ENCODE measurements at regions not wholly inside any gene's neighbourhood (a gene's known extent, or its start where the extent isn't known, plus 50 kb on each side); places are given as distances from the start of the nearest gene placed in this dataset.
"Not testable (repeated sequence)": the region's sequence is repeated elsewhere in the genome, so short reads cannot be mapped to it uniquely, and the experiment has no call there.

DNA sequence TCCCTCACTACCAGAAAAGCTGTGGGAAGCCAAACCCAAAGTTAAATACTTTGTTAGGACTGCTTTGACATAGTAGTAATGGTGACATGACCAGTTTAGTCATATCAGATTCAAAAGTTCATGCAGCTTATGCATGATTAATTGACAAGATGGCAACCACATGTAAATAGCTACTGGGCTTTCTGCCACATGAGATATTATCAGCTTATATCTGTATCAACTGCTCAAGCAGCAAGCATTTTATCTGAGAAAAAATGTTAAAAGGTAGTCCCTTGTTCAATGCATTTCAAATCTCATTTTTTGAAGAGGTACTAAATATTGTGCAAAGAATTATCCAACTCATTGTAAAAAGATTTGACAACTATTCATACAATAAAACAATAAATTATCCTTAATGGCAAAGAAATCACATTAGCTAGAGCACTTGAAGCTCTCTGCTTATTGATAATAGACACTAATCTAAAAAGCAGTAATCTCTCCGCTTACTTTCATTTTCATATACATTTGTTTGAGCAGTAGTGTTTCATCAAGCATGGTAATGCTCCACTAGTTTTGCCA lies 993.6 kb upstream of the NXPH2 start:
- intact Hi-C loops (cut with DNase I), result no loop called here
- no peak for DNase-seq
- ATAC-seq (ENCODE audit: poor library complexity), result no peak

DNA sequence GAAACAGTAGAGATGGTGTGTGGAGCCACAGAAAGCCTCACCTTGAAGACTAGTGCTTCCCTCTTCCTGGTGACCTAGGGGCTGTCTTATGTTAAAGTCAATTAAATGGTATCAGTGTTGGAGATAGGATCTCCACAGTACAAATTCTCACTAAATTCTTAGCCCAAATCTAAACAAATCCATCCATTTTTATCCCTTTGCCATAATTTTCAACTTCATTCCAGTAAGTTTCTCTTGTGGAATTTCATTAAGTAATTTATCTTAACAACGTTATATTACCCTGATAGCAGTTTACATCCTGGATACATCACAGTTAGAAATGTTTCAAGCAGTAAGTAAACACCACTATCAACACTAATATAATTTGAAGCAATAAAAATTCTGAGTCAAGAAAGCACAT lies 989.4 kb upstream of the NXPH2 start:
- DNase-seq, result no peak
- no peak for ATAC-seq (ENCODE audit: poor library complexity)
- intact Hi-C loops (cut with DNase I), result no loop called here

DNA sequence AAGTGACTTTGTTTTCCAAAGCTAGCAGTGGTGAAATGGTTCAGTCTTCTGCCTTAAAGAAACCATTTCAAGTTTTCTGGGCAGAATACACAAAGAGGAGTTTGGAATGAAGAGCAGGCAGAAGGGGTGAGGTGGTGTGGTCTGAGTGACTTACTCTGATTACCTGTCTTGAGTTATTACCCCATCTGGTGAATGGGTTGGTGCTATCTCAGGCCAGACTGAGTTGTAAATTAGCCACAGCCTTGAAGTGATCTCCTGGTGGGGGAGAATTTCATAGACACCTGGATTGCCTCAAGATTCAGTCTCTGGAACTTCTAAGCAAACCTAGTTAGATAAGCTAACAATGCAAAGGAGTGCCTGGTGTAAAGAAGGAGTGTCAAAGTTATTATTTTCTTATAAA lies 983.5 kb upstream of the NXPH2 start:
- intact Hi-C loops (cut with DNase I), result no loop called here
- no peak for DNase-seq
- ATAC-seq (ENCODE audit: poor library complexity), result no peak

DNA sequence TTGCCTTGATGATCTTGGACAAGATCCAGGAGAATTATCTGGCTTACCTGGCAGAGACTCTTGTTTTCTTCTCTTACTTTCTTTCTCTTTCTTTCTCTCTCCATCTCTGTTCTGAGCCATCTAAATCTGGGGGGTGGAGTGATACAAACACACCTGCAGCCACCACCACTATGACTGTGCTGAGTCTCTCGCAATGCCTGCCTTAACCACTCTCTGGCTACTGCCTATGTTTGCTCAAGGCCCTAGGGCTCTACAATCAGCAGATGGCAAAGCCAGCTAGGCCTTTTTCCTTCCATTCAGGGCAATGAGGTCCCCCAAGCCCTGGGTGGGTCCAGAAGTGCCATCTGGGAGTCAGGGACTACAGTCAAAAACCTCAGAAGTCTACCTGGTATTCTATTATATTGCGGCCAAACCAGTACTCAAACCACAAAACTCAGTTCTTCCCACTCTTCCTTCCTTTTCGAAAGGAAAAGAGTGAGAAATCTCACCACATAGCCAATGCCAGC lies 978.9 kb upstream of the NXPH2 start:
- intact Hi-C loops (cut with DNase I), result no loop called here
- ATAC-seq (ENCODE audit: poor library complexity), result no peak
- no peak for DNase-seq

DNA sequence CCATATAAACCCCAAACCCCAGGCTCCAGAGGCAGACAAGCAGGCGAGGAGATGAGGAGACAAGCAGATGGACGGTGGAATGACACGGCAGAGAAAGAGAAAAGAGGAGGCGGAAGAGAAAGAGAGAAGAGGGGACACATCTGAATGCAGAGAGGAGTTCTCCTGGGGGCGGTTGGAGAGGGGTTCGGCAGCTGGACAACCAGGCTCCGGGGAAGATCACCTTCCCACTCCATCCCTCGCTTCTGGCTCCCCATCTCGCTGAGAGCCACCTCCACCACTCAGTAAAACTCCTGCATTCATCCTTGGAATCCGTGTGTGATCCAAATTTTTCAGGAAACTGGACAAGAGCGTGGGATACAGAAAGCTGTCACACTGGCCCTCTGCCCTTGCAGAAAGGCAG lies 966.7 kb upstream of the NXPH2 start:
- DNase-seq, result no peak
- ATAC-seq (ENCODE audit: poor library complexity), result no peak
- intact Hi-C loops (cut with DNase I), result no loop called here

DNA sequence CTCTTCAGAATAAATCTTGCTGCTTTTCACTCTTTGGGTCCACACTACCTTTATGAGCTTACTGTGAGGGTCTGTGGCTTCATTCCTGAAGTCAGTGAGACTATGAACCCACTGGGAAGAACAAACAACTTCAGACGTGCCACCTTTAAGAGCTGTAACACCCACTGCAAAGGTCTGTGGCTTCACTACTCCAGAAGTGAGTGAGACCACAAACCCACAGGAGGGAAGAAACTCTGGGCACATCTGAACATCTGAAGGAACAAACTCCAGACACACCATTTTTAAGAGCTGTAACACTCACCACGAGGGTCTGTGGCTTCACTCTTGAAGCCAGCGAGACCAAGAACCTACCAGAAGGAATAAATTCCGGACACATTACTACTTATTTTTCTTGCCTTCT lies 964.1 kb upstream of the NXPH2 start:
- DNase-seq, result no peak
- ATAC-seq (ENCODE audit: poor library complexity), result no peak
- intact Hi-C loops (cut with DNase I), result no loop called here

DNA sequence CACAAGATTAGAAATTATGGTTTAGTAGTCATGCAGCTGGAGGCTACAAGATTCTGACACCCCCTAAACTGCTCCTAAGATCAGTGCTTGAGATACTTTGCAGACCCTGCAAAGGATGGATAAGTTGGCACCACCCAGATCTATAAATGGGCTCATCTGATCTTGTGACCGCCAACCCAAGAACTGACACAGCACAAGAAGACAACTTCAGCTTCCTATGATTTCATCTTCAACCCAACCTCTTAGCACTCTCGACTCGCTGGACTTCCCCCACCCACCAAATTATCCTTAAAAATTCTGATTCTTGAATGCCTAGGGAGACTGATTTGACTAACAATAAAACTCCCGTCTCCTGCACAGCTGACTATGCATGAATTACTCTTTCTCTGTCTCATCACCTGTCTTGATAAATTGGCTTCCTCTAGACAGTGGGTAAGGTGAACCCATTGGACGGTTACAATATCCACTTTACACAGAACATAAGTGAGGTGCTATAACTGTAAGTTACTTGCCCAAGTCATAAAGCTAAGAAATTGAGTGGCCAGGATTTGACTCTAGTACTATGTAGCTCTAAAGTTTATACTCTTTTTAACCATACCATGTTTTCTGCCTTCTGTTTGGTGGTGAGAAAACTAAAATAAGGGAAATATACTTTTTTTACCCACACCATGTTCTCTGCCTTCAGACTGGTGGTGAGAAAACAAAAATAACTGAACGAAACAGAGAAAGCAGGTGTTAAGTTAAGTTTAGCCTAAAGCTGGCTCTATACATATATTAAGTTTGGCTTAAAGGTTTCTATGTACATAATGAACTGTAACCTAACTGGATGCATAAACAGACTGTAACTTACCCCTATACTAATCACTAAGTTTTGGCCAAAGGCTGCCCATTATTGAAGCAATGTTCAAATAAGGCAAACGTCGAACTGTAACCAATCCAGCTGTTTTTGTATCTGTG lies 962.3 kb upstream of the NXPH2 start:
- intact Hi-C loops (cut with DNase I), result no loop called here
- DNase-seq (no peak), ATAC-seq (ENCODE audit: poor library complexity) (no peak)

DNA sequence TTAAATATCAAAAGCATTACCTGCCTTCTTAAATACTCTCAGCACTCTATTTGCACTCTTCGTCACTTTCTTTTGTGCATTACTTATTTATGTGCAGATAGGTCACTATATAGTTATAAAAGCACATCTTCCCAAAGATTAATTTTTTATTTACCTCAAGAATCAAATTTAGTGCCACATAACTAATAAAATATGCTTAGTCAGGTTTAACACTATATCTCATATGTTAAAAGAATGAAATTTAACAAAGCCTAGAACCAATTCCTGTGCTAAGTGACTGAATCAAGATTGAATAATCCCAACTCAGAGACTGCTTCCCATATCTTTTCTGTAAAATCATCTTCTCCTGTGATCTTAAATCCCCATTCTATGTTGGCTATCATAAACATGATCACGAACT lies 957.5 kb upstream of the NXPH2 start:
- no peak for ATAC-seq (ENCODE audit: poor library complexity)
- DNase-seq, result no peak
- intact Hi-C loops (cut with DNase I), result no loop called here

DNA sequence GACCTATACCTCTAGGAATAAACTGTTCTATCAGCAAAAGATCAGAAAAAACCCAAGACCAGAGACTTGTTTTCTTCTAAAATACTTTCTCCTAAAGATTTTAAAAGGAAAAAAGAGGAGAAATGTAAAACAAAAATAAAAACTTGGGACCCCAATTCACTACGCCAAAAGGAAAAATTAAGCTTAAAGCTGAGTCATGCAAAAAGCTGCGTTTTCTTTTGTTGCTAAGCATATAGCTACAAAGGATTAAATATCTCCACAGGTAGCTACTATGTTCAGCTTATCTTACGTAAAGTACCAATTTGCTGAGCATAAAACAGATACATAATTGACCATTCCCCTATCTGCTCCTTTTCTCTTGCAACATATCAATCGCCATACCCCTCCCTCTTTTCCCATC lies 950.0 kb upstream of the NXPH2 start:
- DNase-seq, result no peak
- intact Hi-C loops (cut with DNase I), result no loop called here
- ATAC-seq (ENCODE audit: poor library complexity), result no peak

DNA sequence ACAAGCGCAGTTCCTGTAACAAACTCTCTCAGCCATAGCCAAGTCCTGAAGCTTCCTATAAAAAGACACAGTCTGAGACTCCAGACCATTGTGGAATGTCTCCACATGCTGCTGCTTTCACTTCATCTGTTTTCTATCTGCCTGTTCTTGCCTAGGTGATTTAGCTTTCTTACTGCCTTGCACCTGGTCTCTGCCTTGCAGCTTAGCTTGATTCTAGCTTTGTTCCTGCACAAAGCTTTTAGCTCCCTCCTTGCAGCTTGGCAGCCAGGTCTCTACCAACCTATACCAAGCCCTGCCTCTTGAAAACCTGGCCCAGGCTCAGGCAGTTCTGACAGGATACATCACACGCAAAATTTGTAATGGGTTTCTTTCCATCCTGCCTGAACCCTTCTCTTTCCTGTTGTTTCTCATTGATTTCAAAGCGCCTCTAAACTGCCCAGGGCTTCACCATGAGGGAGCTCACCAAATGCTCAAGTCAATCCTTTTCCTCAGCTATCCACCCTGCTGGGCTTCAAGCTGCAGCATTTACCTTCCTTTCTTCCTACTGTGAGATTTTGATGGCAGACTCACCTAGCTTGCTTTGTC lies 941.3 kb upstream of the NXPH2 start:
- DNase-seq, result no peak
- intact Hi-C loops (cut with DNase I), result no loop called here
- no peak for ATAC-seq (ENCODE audit: poor library complexity)

DNA sequence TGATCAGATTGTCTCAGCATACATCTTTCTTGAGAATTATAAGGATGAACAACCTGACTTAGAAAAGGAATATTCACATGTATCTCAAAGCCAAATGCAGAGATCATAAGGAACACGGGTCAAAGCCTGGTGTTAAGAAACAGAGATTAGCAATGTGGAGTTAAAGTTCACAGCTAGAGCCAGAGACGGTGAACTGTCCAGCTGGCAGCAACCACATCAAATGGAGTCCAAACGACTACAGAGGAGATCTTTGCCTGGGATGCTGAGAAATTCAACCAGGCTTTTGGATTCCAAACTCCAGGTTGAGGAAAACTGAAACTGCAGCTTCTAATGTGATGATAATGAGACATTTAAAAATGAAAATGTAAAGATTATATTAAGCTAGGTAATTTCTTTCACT lies 939.9 kb upstream of the NXPH2 start:
- ATAC-seq (ENCODE audit: poor library complexity) (no peak), DNase-seq (no peak)
- intact Hi-C loops (cut with DNase I), result no loop called here

DNA sequence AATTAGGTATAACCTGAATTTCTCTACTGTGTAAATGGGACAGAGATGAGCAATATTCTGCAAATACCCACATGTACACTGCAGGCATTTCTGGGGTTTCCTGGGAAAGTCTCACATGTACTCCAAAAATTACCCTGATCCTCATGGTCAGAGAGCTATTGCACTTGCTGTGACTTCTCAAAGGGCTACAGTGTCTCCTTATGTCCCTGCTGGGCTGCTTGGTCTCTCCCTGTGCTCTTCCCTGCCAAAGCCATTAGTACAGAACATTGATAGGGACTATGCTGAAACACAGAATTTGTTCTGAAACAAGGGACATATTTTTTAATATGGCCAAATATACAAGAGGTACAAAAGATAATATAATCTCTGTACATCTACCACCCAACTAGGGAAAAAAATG lies 924.4 kb upstream of the NXPH2 start:
- intact Hi-C loops (cut with DNase I), result no loop called here
- ATAC-seq (ENCODE audit: poor library complexity), result no peak
- no peak for DNase-seq

DNA sequence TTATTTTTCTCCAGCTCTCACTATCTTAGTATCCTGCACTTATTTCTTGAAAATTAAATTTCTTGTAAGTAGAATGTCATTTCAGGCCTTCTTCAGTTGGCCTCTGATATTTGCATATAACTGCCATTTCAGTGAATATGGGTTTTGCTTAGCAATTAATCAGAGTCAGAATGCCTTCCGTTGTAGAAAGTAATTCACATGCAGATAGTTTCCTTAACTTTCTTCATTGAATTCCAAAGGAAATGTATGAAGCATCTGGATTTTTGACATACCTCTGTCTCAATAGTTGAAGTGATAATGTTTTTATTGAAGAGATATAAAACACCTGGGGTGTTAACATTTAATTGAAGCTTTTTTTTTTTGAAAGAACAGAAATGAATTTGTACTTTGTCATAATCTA lies 914.1 kb upstream of the NXPH2 start:
- DNase-seq (no peak), ATAC-seq (ENCODE audit: poor library complexity) (no peak)
- intact Hi-C loops (cut with DNase I), result no loop called here

DNA sequence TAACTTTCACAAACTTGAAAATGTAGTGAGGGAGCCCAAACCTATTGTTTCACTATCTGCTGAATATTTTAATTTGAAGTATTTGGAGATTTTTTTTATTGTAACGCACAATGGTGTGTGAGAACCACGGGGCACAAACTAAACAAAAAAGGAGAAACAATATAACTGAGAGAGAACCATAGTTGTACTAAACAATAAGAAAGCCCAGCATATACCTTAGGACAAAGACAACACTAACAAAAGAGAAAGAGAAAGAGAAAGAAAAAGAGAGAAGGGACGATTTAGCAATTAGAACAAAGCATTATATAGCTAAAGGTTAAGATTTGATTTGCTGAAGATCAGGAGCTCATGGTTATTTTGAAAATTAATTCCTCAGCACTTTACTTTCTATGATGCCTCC lies 906.0 kb upstream of the NXPH2 start:
- ATAC-seq (ENCODE audit: poor library complexity), result no peak

DNA sequence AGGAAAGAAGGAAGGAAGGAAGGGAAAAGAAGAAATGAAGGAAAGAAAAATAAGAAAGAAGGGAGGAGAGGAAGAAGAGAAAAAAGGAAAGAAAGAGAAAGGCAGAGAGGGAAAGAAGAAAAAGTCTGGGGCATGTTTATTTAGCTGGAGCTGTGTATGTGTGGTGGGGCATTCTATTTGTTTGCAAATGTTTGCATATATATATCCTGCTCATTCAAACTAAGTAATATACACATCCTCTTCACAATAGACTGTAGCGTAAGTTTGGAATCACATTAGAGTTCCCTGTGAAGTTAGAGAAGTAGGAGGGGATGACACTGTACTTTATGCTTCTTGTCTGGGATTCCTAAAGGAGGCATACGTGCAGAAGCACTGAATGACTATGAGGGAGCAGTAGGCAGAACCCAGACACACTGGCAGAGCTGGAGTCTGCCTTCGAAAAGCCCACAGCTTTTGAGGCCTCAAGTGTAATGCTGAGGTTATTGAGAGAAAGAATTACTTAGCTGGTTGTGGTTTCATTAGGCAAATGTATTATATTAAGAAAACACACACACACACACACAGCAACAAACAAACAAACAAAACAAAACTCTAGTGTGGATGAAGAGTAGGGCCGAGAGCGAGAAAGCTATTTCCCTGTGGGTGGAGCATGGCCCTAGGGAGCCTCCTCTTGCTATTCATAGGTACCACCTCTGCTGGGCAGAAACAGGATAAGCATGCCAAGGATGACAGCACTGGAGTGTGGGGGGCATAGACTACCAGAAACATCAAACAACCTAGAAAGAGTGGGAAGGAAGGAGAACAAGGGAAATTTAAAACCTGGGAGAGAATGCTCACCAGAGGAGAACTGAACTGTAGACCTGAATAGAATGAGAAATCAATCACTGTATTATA lies 905.1 kb upstream of the NXPH2 start:
- ATAC-seq (ENCODE audit: poor library complexity) (no peak), DNase-seq (no peak)
- intact Hi-C loops (cut with DNase I), result no loop called here

More for the DNA sequence above, 906.0 kb upstream of the NXPH2 start:
- DNase-seq, result no peak
- intact Hi-C loops (cut with DNase I), result no loop called here

DNA sequence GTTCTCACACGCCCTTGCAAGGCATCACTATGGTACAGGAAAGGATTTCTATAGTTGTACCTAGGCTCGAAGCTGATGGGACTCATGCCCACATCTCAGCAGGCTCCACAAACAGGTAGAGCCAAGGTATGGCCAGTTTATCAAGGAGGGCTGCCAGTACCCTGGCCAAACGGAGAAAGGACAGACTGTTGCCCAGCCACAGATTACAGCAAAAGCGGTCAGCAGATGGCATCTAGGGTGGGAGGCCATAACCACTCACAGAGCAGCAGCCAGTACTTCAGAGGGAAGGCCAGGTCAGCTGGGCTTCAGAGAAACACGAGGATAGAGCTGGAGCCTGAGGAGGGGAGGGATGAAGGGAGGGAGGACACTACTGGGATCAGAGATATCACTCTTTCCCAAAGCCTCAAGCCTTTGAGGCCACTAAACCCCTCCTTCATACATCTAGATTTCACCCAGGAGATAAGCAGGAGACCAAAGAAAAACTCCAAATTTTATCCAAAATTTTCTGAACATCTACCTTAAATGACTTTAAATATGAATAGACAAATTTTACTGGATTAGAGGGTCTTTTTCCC lies 904.2 kb upstream of the NXPH2 start:
- DNase-seq (no peak), ATAC-seq (ENCODE audit: poor library complexity) (no peak)
- intact Hi-C loops (cut with DNase I), result no loop called here

DNA sequence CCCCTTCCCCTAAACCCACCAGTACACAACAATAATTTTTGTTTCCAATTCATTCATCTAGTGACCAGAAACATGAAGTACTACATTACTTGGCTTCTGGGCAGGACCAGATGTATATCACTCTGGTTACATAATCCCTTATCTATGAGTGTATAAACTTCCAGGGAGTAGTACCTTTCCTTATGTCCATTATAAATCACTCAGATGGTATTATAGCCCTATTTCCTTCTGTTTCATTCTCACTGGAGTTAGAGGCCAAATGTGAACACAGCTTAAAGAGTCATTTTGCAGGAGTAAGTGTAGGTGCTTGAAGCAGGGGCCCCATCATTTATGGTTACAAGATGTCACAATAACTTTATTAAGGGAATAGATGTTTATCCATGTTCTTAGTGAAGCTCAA lies 894.4 kb upstream of the NXPH2 start:
- intact Hi-C loops (cut with DNase I), result loop anchor here (2.0 kb wide), 1 partner anchor 40 kb away; no protein-coding TSS in a partner anchor
- DNase-seq, result no peak
- ATAC-seq (ENCODE audit: poor library complexity), result no peak

DNA sequence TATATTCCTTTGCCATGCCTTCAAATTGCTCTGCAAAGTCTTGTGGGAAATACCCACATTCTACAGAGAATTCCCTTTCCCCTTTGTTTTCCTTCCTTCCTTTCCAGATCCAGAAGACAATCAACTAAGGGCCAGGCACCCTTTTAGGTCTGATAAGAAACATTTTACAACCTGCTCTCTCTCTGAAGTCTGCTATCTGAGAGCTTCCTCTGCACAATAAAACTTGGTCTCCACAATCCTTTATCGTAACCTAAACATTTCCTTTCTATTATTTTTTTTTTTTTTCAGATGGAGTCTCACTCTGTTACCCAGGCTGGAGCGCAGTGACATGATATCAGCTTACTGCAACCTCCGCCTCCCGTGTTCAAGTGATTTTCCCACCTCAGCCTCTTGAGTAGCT lies 893.3 kb upstream of the NXPH2 start:
- ATAC-seq (ENCODE audit: poor library complexity); intact Hi-C loops (cut with DNase I): not testable (repeated sequence)

DNA sequence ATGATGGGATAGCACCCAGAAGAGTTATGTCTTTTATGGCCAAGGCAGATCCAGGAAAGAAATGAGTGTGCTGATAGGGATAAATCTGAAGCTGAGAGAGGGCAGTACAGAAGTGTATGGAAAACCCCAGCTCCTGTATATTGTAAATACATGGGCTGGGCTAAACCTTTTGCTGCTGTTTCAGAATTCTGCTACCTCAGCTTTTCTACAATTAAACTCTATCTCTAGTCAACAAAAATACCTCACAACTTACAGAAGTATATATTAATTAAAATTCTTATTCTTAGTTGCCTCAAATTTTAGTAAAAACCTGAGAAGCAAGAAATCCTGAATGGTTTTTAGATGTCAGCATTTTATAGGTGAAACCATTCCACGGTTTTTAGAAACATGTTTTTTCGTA lies 889.5 kb upstream of the NXPH2 start:
- DNase-seq, result no peak
- ATAC-seq (ENCODE audit: poor library complexity), result no peak
- intact Hi-C loops (cut with DNase I), result no loop called here

More for the DNA sequence above, 893.3 kb upstream of the NXPH2 start:
- DNase-seq, result not testable (repeated sequence)

Data from Right ventricle myocardium superior (tissue), 1 donor.